Trophoblast cell (in vitro differentiated cells and primary cell): ENCODE measurements at regions not wholly inside any gene's neighbourhood (a gene's known extent, or its start where the extent isn't known, plus 50 kb on each side); places are given as distances from the start of the nearest gene placed in this dataset.

Experiments
- DNase-seq, 2 donors: peaks; one replicate each; pipeline ENCODE4 v3.0.0-alpha.2; 2016
- H2AFZ ChIP-seq: 2 replicates; pipeline ENCODE4 v1.6.1; 2013; ENCODE audit warnings: low read length, moderate library complexity, mild to moderate bottlenecking; ENCODE audit not compliant: insufficient read depth, poor library complexity
- H2AK5ac ChIP-seq: 2 replicates; pipeline ENCODE4 v1.6.1; 2013; ENCODE audit warnings: mild to moderate bottlenecking, low read length
- H2BK120ac ChIP-seq: 2 replicates; pipeline ENCODE4 v1.6.1; 2013; ENCODE audit warnings: low read length, mild to moderate bottlenecking, moderate library complexity; ENCODE audit not compliant: insufficient read depth, poor library complexity
- H2BK12ac ChIP-seq: 2 replicates; pipeline ENCODE4 v1.6.1; 2013; ENCODE audit warnings: mild to moderate bottlenecking, low read length, moderate library complexity
- H2BK5ac ChIP-seq: 2 replicates; pipeline ENCODE4 v1.6.1; 2013; ENCODE audit warnings: low read length, low read depth, moderate library complexity, mild to moderate bottlenecking; ENCODE audit not compliant: poor library complexity
- H3K14ac ChIP-seq: 2 replicates; pipeline ENCODE4 v1.6.1; 2013; ENCODE audit warnings: mild to moderate bottlenecking, low read length
- H3K18ac ChIP-seq: 2 replicates; pipeline ENCODE4 v1.6.1; 2013; ENCODE audit warnings: mild to moderate bottlenecking, low read length
- H3K23ac ChIP-seq: 2 replicates; pipeline ENCODE4 v1.6.1; 2013; ENCODE audit warnings: low read length
- H3K27ac ChIP-seq: 2 replicates; pipeline ENCODE4 v1.5.1; 2013; ENCODE audit warnings: low read depth, mild to moderate bottlenecking, inconsistent platforms, low read length, moderate library complexity
- H3K27me3 ChIP-seq: 2 replicates; pipeline ENCODE4 v1.6.1; 2013; ENCODE audit warnings: inconsistent platforms, mild to moderate bottlenecking, low read length, moderate library complexity; ENCODE audit not compliant: insufficient read depth
- H3K36me3 ChIP-seq, 2 experiments: 1 replicate in 1 of 2; 2 replicates in 1 of 2; pipeline ENCODE4 v1.6.1; 2013; ENCODE audit warnings: low read length in 2 of 2, mild to moderate bottlenecking in 2 of 2, moderate library complexity in 1 of 2; ENCODE audit not compliant: insufficient read depth in 2 of 2, control insufficient read depth in 1 of 2
- H3K4ac ChIP-seq: 2 replicates; pipeline ENCODE4 v1.6.1; 2013; ENCODE audit warnings: low read depth, mild to moderate bottlenecking, low read length, moderate library complexity
- H3K4me1 ChIP-seq, 2 experiments: 1 replicate in 1 of 2; 2 replicates in 1 of 2; pipeline ENCODE4 v1.6.1; 2013; ENCODE audit warnings: low read length in 2 of 2, mild to moderate bottlenecking in 2 of 2, moderate library complexity in 1 of 2; ENCODE audit not compliant: insufficient read depth in 2 of 2, control insufficient read depth in 1 of 2
- H3K4me2 ChIP-seq: 2 replicates; pipeline ENCODE4 v1.6.1; 2013; ENCODE audit warnings: inconsistent platforms, mild to moderate bottlenecking, low read length, moderate library complexity
- H3K4me3 ChIP-seq: 2 replicates; pipeline ENCODE4 v1.5.1; 2013; ENCODE audit warnings: mild to moderate bottlenecking, low read depth, low read length, inconsistent platforms
- H3K79me1 ChIP-seq: one replicate; pipeline ENCODE4 v1.6.1; 2013; ENCODE audit warnings: low read length
- H3K79me2 ChIP-seq: 2 replicates; pipeline ENCODE4 v1.6.1; 2013; ENCODE audit warnings: low read length, mild to moderate bottlenecking; ENCODE audit not compliant: control insufficient read depth, insufficient read depth, poor library complexity
- H3K9ac ChIP-seq: 2 replicates; pipeline ENCODE4 v1.6.1; 2013; ENCODE audit warnings: mild to moderate bottlenecking, low read length
- H3K9me3 ChIP-seq: 2 replicates; pipeline ENCODE4 v1.6.1; 2013; ENCODE audit warnings: low read depth, mild to moderate bottlenecking, control low read depth, inconsistent platforms, low read length; ENCODE audit not compliant: insufficient read depth
- H4K12ac ChIP-seq: 2 replicates; pipeline ENCODE4 v1.6.1; 2013; ENCODE audit warnings: low read depth, mild to moderate bottlenecking, low read length, moderate library complexity
- H4K8ac ChIP-seq: 2 replicates; pipeline ENCODE4 v1.6.1; 2013; ENCODE audit warnings: low read depth, mild to moderate bottlenecking, low read length, moderate library complexity
- H4K91ac ChIP-seq: one replicate; pipeline ENCODE4 v1.6.1; 2013; ENCODE audit warnings: low read depth, mild to moderate bottlenecking, low read length, moderate library complexity
- WGBS: extraction: QIAGEN DNeasy Blood & Tissue Kit; methylation state at CpG from one replicate; pipeline ENCODE4 v1.1.7; 2013; ENCODE audit warnings: missing lambda C conversion rate; ENCODE audit not compliant: insufficient read length, insufficient coverage; ENCODE audit errors: extremely low coverage; 5-methylcytosine and 5-hydroxymethylcytosine counted together

DNA sequence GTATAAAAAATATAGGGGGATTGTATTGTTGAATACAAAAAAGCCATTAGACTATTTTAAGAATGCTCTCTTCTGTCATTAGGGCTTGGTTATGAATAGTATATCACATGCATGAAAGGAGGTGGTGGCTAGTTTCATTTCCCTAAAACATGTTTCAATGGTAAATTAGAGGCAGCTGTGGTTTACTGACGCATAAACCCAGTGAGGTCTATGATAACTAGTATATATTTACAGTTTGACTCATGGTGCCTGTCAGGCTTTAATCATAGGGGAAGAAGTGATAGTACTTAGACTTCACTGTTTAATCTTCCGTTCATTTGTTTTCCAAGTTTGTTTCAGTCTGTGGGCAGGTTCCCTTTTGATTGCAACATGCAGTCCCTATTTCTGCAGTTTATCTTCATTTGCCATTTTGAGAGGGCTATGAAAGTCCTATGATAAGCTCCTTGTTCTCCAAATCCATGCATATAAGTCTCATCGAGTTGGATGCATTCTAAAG is 55.1 kb upstream of the MAP4K3 start:
- Histone ChIP-seq H2BK12ac (no peak overlapping the region), H2AK5ac (no peak overlapping the region), H2BK120ac (no peak overlapping the region), H3K27ac (no peak overlapping the region), H4K91ac (no peak overlapping the region), H3K79me2 (no peaks in the 10 kb centered on the region), H3K4me3 (no peak overlapping the region), H4K12ac (no peak overlapping the region), H3K4ac (no peak overlapping the region), H4K8ac (no peak overlapping the region), H3K23ac (no peak overlapping the region), H3K4me2 (no peak overlapping the region), H2AFZ (no peak overlapping the region), H3K4me1 (peaks cover 2 to 7% of the 10 kb centered on the region in 2 experiments), H2BK5ac (no peak overlapping the region), H3K14ac (no peak overlapping the region), H3K9ac (no peak overlapping the region), H3K36me3 (no peaks in the 10 kb centered on the region), H3K79me1 (peaks cover 2% of the 10 kb centered on the region), H3K27me3 (no peaks in the 10 kb centered on the region), H3K18ac (no peak overlapping the region), H3K9me3 (no peaks in the 10 kb centered on the region)
- no CpG with 5 or more reads among the region's 3 CpGs for WGBS
- DNase-seq: peak; percentile 10 to 43

DNA sequence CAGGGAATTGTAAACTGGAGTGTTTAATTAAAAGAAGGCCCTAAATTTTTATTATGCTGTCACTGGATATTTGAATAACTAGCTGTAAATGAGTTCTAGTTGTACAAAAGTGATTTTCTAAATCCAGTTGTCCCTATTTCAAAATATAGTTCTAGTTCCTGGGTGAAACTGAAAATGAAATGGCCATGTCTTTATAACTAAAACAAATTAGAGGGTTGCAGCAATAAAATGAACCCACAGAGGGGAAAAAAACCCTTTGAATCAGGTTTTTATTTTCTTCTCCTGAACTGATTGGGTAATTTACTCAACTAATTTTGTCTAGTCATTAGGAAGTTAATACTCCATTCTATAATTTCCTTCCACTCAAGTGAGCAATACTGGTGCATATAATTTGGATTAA is 55.6 kb upstream of the MAP4K3 start:
- no peak overlapping the region for H2BK12ac ChIP-seq
- no peaks in the 10 kb centered on the region for H3K9me3 ChIP-seq
- no peak overlapping the region for H3K14ac ChIP-seq
- no peak overlapping the region for H3K4me2 ChIP-seq
- H3K27me3 ChIP-seq: no peaks in the 10 kb centered on the region
- no peak overlapping the region for H3K23ac ChIP-seq
- no peaks in the 10 kb centered on the region for H3K36me3 ChIP-seq
- H3K4ac ChIP-seq: no peak overlapping the region
- H2BK5ac ChIP-seq: no peak overlapping the region
- H3K18ac ChIP-seq: no peak overlapping the region
- H3K79me1 ChIP-seq: peaks cover 2% of the 10 kb centered on the region
- no peak for DNase-seq
- no peak overlapping the region for H3K9ac ChIP-seq
- H4K12ac ChIP-seq: no peak overlapping the region
- H4K8ac ChIP-seq: no peak overlapping the region
- no peak overlapping the region for H2AK5ac ChIP-seq
- H3K4me3 ChIP-seq: no peak overlapping the region
- H4K91ac ChIP-seq: no peak overlapping the region
- peaks cover 2 to 7% of the 10 kb centered on the region in 2 experiments for H3K4me1 ChIP-seq
- H3K79me2 ChIP-seq: no peaks in the 10 kb centered on the region
- H2AFZ ChIP-seq: no peak overlapping the region
- H3K27ac ChIP-seq: no peak overlapping the region
- H2BK120ac ChIP-seq: no peak overlapping the region

DNA sequence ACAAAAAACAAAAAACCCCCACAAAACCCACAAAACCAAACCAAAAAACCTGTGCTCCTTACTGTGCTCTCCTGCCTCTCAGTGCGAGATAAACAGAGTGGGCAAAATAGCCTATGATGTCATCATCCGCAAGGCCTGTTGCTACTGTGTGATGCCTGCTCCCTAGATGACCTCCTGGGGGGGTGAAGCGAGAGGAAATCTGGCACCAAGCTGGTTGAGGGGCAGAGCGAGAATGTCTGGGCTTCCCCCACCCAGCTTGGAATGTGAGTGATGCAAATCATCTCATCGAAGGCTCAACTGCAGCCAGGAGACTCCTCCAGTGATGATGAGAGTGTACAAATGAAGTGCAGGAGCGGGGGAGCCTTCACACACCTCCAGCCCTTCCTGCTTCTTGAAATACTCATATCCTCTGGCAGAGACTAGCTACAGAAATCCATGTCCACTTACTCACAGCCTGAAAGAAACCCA is 57.7 kb upstream of the MAP4K3 start:
- H3K4me1 ChIP-seq: peaks cover 0 to 5% of the 10 kb centered on the region in 2 experiments
- H3K79me1 ChIP-seq: peaks cover 2% of the 10 kb centered on the region
- H3K4ac ChIP-seq: no peak overlapping the region
- H2BK12ac ChIP-seq: no peak overlapping the region
- H3K14ac ChIP-seq: no peak overlapping the region
- no peak overlapping the region for H2AFZ ChIP-seq
- H3K36me3 ChIP-seq: no peaks in the 10 kb centered on the region
- H3K27ac ChIP-seq: no peak overlapping the region
- peak overlapping the region; percentile 13 for H4K8ac ChIP-seq
- H2BK5ac ChIP-seq: no peak overlapping the region
- H3K4me2 ChIP-seq: no peak overlapping the region
- WGBS: no CpG with 5 or more reads among the region's 6 CpGs
- H3K23ac ChIP-seq: no peak overlapping the region
- H3K9ac ChIP-seq: no peak overlapping the region
- H3K27me3 ChIP-seq: no peaks in the 10 kb centered on the region
- H3K4me3 ChIP-seq: no peak overlapping the region
- H3K79me2 ChIP-seq: no peaks in the 10 kb centered on the region
- no peak for DNase-seq
- H3K18ac ChIP-seq: no peak overlapping the region
- no peaks in the 10 kb centered on the region for H3K9me3 ChIP-seq
- H2AK5ac ChIP-seq: no peak overlapping the region
- H4K91ac ChIP-seq: no peak overlapping the region
- no peak overlapping the region for H4K12ac ChIP-seq
- H2BK120ac ChIP-seq: no peak overlapping the region

GRCh38 chr2:39497082-39497801 is 60.2 kb upstream of the MAP4K3 start:
- H2BK12ac ChIP-seq: no peak overlapping the region
- H4K91ac ChIP-seq: no peak overlapping the region
- peaks cover 2% of the 10 kb centered on the region for H3K79me1 ChIP-seq
- H2AK5ac ChIP-seq: no peak overlapping the region
- peaks cover 0 to 5% of the 10 kb centered on the region in 2 experiments for H3K4me1 ChIP-seq
- H3K9me3 ChIP-seq: no peaks in the 10 kb centered on the region
- H3K4me3 ChIP-seq: no peak overlapping the region
- no peak overlapping the region for H2BK5ac ChIP-seq
- DNase-seq: no peak
- no peak overlapping the region for H3K4me2 ChIP-seq
- no peak overlapping the region for H3K4ac ChIP-seq
- no peak overlapping the region for H3K18ac ChIP-seq
- H3K23ac ChIP-seq: no peak overlapping the region
- no peak overlapping the region for H4K12ac ChIP-seq
- no peak overlapping the region for H3K27ac ChIP-seq
- H4K8ac ChIP-seq: no peak overlapping the region
- H2BK120ac ChIP-seq: no peak overlapping the region
- H3K14ac ChIP-seq: no peak overlapping the region
- H3K36me3 ChIP-seq: no peaks in the 10 kb centered on the region
- H3K79me2 ChIP-seq: no peaks in the 10 kb centered on the region
- H3K27me3 ChIP-seq: no peaks in the 10 kb centered on the region
- WGBS: no CpG with 5 or more reads among the region's 3 CpGs
- no peak overlapping the region for H2AFZ ChIP-seq
- H3K9ac ChIP-seq: no peak overlapping the region
